Immature natural killer cell (primary cell): ENCODE measurements at regions not wholly inside any gene's neighbourhood (a gene's known extent, or its start where the extent isn't known, plus 50 kb on each side); places are given as distances from the start of the nearest gene placed in this dataset.
A peak's percentile ranks its signal among the peaks of the same experiment; 100 is the strongest.
"Not testable (repeated sequence)": the region's sequence is repeated elsewhere in the genome, so short reads cannot be mapped to it uniquely, and the experiment has no call there.

Experiments
- DNase-seq, 3 donors: peaks; one replicate each; pipeline ENCODE4 v3.0.0; 2022; ENCODE audit warnings: mixed read lengths in 1 of 3
- H3K27ac Mint-ChIP-seq, 6 donors: one replicate each; pipeline ENCODE4 v1.8.0; 2020; ENCODE audit warnings: mixed read lengths in 6 of 6, mild to moderate bottlenecking in 5 of 6, inconsistent platforms in 4 of 6, moderate library complexity in 3 of 6
- H3K27me3 Mint-ChIP-seq, 3 donors: one replicate each; pipeline ENCODE4 v1.8.0; 2020 to 2021; ENCODE audit warnings: low read depth in 3 of 3, mild to moderate bottlenecking in 3 of 3, mixed read lengths in 3 of 3, moderate library complexity in 3 of 3, inconsistent platforms in 1 of 3
- H3K36me3 Mint-ChIP-seq, 3 donors: one replicate each; pipeline ENCODE4 v1.8.0; 2020; ENCODE audit warnings: mixed read lengths in 3 of 3, inconsistent platforms in 2 of 3, mild to moderate bottlenecking in 2 of 3
- H3K4me1 Mint-ChIP-seq, 2 donors: one replicate each; pipeline ENCODE4 v1.8.0; 2020; ENCODE audit warnings: inconsistent platforms in 2 of 2, mild to moderate bottlenecking in 2 of 2, mixed read lengths in 2 of 2, moderate library complexity in 1 of 2
- H3K4me3 Mint-ChIP-seq, 5 donors: one replicate each; pipeline ENCODE4 v1.8.0; 2020; ENCODE audit warnings: mild to moderate bottlenecking in 5 of 5, mixed read lengths in 5 of 5, inconsistent platforms in 3 of 5, moderate library complexity in 3 of 5
- H3K9me3 Mint-ChIP-seq, 6 donors: one replicate each; pipeline ENCODE4 v1.8.0; 2020; ENCODE audit warnings: mild to moderate bottlenecking in 6 of 6, mixed read lengths in 6 of 6, inconsistent platforms in 4 of 6, moderate library complexity in 3 of 6

DNA sequence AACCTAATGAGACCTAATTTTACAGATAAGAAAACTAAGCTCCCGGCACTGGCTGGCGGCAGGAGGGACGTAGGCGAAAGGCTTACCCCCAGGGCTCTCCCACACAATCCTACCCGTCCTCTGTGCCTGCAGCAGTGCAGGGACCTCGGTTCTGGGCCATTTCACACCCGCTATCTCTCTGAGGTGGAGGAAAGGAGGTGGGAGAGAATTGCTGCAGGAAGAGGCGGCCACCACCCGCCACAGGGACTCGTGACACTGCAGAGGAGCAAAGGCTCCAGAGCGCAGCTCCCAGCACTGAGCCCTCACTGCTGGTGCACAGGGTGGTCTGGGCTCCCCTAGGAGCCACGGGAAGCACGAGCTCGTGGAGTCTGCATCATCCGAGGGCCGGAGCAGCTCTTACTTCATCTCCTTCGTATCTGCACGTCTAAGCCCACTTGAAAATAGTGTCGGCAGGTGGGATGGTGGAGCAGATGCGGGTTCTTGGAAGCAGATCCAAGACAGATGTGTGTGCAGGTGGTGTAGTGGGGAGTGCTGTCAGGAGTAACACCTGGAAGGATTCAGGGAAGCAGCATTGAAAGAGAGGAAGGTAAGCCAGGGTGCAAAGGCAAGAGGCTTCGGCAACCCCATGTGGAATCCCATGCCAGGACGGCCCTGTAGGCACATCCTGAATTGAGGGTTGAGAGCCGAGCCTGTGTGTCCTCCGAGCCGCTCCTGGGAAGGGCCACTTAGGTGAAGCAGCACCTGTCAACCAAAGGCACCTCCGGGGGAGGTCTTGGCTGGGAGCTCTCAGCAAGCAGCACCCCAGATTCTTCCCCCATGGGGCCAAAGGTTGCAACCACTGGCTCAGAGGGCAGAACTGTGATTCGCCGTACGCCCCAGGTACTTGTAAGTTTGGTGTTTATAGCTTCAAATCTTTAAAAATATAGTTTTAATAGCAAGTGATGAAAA lies 115.8 kb upstream of the SPACA7 start:
- Mint-ChIP-seq H3K36me3 (no peaks in the 10 kb centered on the region), H3K9me3 (peaks cover 0 to 3% (median 0%) of the 10 kb centered on the region in 6 donors), H3K27ac (no peak overlapping the region), H3K27me3 (peaks cover 0 to 2% (median 0%) of the 10 kb centered on the region in 3 donors), H3K4me3 (peak overlapping the region in 1 of 5 donors; percentile 27), H3K4me1 (no peaks in the 10 kb centered on the region)
- DNase-seq: no peak

DNA sequence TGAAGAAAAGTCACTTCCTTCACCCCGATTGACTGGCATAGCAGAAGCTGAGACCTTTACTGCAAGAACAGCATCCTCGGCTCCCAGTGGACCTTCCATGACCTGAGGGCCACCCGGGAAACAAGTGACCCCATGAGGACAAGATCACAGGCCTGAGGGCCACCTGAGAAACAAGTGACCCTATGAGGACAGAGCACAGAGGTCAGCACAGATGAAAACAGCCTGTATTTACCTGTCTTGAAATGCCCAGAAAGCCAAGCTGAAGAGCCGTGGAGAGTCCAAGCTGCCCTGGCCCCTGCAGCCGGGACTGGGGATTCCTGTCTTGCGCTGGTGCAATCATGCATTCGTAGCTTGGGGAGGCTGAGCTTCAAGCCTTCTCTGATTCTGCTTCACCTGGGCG lies 114.2 kb upstream of the SPACA7 start:
- Mint-ChIP-seq H3K27me3 (peaks cover 0 to 2% (median 0%) of the 10 kb centered on the region in 3 donors), H3K9me3 (peaks cover 0 to 3% (median 0%) of the 10 kb centered on the region in 6 donors), H3K36me3 (no peaks in the 10 kb centered on the region), H3K27ac (no peak overlapping the region), H3K4me3 (no peak overlapping the region), H3K4me1 (no peaks in the 10 kb centered on the region)
- no peak for DNase-seq

DNA sequence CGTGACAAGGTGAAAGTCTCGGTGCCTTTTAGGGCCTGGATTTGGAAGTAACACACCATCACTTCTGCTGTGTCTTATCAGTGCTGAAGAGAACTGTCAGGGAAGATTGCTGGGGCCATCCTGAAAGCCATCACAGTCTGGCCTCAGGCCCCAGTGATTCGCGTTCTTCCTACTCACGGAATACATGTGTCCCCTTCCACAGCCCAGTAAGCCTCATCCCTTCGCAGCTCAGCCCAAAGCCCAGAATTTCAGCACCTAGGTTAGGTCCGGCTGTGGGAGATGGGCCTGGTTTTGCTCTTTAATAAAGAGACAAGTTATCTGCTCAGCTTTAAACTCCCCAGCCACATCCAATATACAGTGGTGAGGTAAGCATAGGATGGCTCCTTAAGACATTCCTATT lies 113.0 kb upstream of the SPACA7 start:
- Mint-ChIP-seq H3K4me1 (no peaks in the 10 kb centered on the region), H3K27me3 (peaks cover 0 to 5% (median 2%) of the 10 kb centered on the region in 3 donors), H3K4me3 (no peak overlapping the region), H3K36me3 (no peaks in the 10 kb centered on the region), H3K27ac (no peak overlapping the region), H3K9me3 (peaks cover 0 to 3% (median 0%) of the 10 kb centered on the region in 6 donors)
- no peak for DNase-seq

DNA sequence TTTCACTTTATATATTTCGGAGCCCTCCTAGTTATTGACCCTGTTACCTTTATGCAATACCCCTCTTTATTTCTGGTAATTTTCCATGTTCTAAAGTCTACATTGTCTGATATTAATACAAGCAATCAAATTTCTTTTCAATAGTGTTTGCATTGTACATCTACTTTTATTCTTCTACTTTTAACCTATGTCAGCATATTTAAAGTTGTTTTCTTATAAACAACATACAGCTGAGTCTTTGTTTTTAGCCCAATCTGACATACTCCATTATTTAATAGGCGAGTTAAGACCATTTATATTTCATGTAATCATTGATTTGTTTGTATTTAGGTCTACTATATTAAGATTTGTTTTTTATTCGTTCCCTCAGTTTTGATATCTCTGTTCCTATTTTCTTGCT lies 108.5 kb upstream of the SPACA7 start:
- no peak for DNase-seq
- Mint-ChIP-seq H3K4me3 (no peak overlapping the region), H3K27me3 (peaks cover 2 to 9% (median 3%) of the 10 kb centered on the region in 3 donors), H3K4me1 (no peaks in the 10 kb centered on the region), H3K36me3 (no peaks in the 10 kb centered on the region), H3K27ac (no peak overlapping the region), H3K9me3 (no peaks in the 10 kb centered on the region)

DNA sequence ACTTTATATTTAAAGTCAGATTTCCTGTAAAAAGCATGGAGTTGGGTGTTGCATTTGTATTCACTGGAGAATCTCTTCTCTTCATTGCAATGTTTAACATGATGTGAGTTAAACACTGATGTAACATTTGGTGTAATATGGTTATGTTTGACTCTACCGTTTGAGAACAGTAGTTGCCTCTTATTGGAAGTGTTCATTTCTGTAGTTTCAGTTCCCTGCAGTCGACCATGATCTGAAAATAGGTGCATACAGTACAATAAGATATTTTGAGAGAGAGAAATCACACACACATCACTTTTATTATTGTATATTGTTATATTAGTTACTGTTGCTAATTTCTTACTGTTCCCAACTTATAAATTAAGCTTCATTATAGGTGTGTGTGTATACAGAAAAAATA lies 105.2 kb upstream of the SPACA7 start:
- DNase-seq: no peak
- Mint-ChIP-seq H3K4me1 (no peaks in the 10 kb centered on the region), H3K36me3 (peaks cover 0 to 3% (median 0%) of the 10 kb centered on the region in 3 donors), H3K9me3 (peaks cover 0 to 2% (median 0%) of the 10 kb centered on the region in 6 donors), H3K27ac (no peak overlapping the region), H3K4me3 (no peak overlapping the region), H3K27me3 (peaks cover 6 to 11% (median 11%) of the 10 kb centered on the region in 3 donors)

DNA sequence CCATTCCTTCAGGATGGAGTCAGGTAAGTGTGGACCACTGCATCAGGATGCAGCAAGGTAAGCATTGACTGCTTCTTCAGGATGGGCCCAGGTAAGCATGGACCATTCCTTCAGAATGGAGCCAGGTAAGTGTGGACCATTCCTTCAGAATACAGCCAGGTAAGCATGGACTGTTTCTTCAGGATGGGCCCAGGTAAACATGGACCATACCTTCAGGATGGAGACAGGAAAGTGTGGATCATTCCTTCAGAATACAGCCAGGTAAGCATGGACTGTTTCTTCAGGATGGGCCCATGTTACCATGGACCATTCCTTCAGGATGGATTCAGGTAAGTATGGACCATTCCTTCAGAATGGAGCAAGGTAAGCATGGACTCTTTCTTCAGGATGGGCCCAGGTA lies 89.4 kb upstream of the SPACA7 start:
- H3K9me3 Mint-ChIP-seq, H3K27ac Mint-ChIP-seq, H3K4me3 Mint-ChIP-seq, H3K27me3 Mint-ChIP-seq, H3K4me1 Mint-ChIP-seq, DNase-seq, H3K36me3 Mint-ChIP-seq: not testable (repeated sequence)

DNA sequence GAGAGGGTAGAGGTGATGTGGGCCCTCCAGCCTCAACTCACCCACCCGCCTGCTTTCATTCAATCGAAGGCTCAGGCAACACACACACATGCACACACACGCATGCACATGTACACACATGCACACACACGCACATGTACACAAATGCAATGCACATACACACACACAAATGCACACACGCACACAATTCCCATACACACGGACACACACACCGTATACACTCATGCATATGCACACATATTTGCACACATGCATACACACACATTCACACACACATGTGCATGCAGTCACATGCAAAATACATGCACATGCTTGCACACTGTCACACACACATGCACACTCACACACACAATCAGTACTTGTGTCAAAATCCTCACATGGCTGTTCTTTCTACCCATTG lies 55.9 kb upstream of the SPACA7 start:
- no peak for DNase-seq
- Mint-ChIP-seq H3K27ac (no peak overlapping the region), H3K27me3 (peaks cover 0 to 7% (median 3%) of the 10 kb centered on the region in 3 donors), H3K4me1 (no peaks in the 10 kb centered on the region), H3K9me3 (peaks cover 0 to 1% (median 0%) of the 10 kb centered on the region in 6 donors), H3K4me3 (no peak overlapping the region), H3K36me3 (no peaks in the 10 kb centered on the region)

DNA sequence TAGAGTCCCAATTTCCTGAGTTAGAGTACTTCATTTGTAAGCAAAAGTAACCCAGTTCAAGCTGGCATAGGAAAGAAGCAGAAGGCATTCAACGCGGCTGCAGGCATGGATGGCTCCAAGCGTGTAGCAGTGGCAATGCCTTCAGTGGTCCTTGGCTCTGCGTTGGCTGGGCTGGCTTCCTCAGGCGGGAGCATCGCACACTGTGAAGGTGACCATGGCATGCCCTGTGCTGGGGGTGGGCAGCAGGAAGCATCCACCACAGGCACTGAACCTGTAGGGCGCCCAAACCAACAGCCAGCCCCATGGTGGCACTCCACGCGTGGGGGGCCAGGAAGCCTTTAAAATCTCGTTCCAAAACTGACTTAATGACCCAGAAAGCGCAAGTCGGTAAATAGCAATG lies 53.6 kb upstream of the SPACA7 start:
- peaks cover 0 to 10% (median 9%) of the 10 kb centered on the region in 3 donors for H3K27me3 Mint-ChIP-seq
- H3K27ac Mint-ChIP-seq: peak overlapping the region in 1 of 6 donors; percentile 6
- no peak overlapping the region for H3K4me3 Mint-ChIP-seq
- no peaks in the 10 kb centered on the region for H3K36me3 Mint-ChIP-seq
- no peak for DNase-seq
- no peaks in the 10 kb centered on the region for H3K4me1 Mint-ChIP-seq
- peaks cover 0 to under 1% (median 0%) of the 10 kb centered on the region in 6 donors for H3K9me3 Mint-ChIP-seq

DNA sequence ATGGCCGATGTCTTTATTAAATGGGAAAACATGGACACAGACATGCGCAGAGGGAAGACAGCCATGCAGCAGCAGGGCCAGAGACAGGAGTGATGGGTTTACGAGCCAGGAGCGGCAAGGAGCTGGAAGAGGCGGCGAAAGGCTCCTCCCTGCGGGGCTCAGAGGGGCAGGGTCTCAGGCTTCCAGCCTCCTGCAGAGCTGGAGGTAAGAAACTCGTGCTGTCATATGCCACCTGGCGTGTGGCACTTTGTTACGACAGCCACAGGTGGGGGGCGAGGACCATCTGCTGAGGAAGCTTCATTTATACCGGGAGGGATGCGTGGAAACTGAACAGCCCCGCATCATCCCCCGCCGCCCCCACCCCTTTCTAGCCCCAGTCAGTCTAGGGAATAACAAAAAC lies 52.0 kb upstream of the SPACA7 start:
- no peaks in the 10 kb centered on the region for H3K36me3 Mint-ChIP-seq
- no peaks in the 10 kb centered on the region for H3K9me3 Mint-ChIP-seq
- H3K27ac Mint-ChIP-seq: no peak overlapping the region
- DNase-seq: no peak
- H3K4me1 Mint-ChIP-seq: no peaks in the 10 kb centered on the region
- H3K4me3 Mint-ChIP-seq: no peak overlapping the region
- H3K27me3 Mint-ChIP-seq: peaks cover 2 to 17% (median 5%) of the 10 kb centered on the region in 3 donors

DNA sequence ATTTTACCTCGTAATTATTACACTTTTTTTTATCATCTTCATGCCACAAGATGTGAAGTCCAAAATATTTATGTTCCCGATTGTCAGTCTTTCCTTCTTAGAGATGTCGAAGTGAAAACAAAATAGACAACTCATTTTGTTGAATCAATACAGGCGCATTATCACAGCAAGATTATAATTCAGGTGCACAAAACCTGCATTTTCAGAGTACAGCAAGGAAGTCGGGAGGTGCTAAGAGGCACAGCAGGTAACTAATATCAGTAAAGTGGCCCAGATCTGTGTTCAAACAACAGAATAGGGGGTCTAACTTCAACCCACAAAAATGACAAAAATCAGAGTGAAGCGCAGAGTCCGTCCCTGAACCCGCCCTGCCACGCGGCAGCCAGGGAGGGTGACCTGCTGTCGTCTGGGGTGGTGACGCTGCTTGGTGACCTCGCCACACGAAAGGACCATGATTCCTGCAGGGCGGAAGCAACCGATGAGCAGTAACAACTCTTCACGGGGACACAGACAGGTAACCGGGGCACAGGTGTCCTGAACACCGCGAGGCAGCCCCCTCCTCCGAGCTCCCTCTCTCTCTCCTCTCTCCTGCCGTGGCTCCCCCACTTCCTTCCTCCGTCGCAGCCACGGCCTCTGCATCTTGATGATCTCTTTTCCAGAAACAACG lies 50.9 kb upstream of the SPACA7 start:
- Mint-ChIP-seq H3K9me3 (no peaks in the 10 kb centered on the region), H3K4me1 (no peaks in the 10 kb centered on the region), H3K4me3 (no peak overlapping the region), H3K27me3 (peaks cover 5 to 17% (median 6%) of the 10 kb centered on the region in 3 donors), H3K36me3 (no peaks in the 10 kb centered on the region), H3K27ac (no peak overlapping the region)
- no peak for DNase-seq

DNA sequence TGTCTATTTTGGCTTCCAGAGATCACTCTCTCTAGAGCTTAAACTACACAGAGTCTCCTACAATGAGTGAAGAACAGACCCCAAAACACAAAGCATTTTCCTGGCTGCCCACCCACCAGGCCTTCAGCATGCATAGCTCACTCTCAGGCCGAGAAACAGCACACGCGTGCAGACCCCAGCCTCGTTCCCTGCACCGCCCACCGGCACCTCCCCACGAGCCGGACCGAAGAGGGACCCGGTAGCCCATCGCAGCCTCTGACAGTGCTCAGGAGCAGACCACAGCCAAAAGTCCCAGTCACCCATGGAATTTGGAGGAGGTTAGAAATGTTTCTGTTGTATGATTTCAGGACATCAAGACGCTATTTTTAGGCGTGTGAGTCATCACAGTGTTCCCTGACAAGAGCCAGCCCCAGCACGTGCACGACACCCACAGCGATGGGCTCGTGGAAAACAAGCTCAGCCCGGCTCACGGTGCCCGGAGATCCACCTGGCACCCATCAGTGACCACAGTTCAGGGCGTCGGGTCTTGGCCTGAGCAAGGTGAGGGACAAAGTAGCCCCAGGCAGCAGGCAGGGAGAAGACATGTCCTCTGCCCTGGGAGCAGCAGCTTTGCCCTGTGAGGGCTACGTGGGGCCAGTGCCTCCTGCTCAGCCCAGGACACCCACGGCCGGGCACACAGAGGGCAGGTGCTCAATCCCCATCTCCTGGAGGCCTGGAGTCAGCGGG lies 50.1 kb upstream of the SPACA7 start:
- no peak for DNase-seq
- Mint-ChIP-seq H3K27me3 (peaks cover 7 to 17% (median 7%) of the 10 kb centered on the region in 3 donors), H3K36me3 (no peaks in the 10 kb centered on the region), H3K4me1 (no peaks in the 10 kb centered on the region), H3K27ac (no peak overlapping the region), H3K9me3 (no peaks in the 10 kb centered on the region), H3K4me3 (no peak overlapping the region)
